GM19438 (cell line): ENCODE measurements at regions not wholly inside any gene's neighbourhood (a gene's known extent, or its start where the extent isn't known, plus 50 kb on each side); places are given as distances from the start of the nearest gene placed in this dataset.

Source experiments
- ATAC-seq: cut with Tn5 transposase; IDR thresholded peaks from one replicate; pipeline ENCODE4 v1.9.1; 2021; ENCODE audit warnings: low read depth; ENCODE audit not compliant: unreplicated experiment

GRCh38 chr20:22471156-22471836 lies 113.1 kb downstream of the FOXA2 start:
- ATAC-seq: no peak

GRCh38 chr20:22470620-22471026 lies 113.7 kb downstream of the FOXA2 start:
- ATAC-seq: no peak

GRCh38 chr20:22466447-22467171 lies 117.8 kb downstream of the FOXA2 start:
- no peak for ATAC-seq

GRCh38 chr20:22465622-22466446 lies 118.5 kb downstream of the FOXA2 start:
- no peak for ATAC-seq

GRCh38 chr20:22464312-22465003 lies 119.9 kb downstream of the FOXA2 start:
- no peak for ATAC-seq

- ATAC-seq: no peak
Measured at GRCh38 chr20:22462975-22463914, 121.1 kb downstream of the FOXA2 start.

- no peak for ATAC-seq
Measured at GRCh38 chr20:22460803-22461202, 123.6 kb downstream of the FOXA2 start.

- ATAC-seq: no peak
Measured at GRCh38 chr20:22460231-22460630, 124.1 kb downstream of the FOXA2 start.

GRCh38 chr20:22459754-22460153 lies 124.6 kb downstream of the FOXA2 start:
- no peak for ATAC-seq

GRCh38 chr20:22456109-22456508 lies 128.3 kb downstream of the FOXA2 start:
- ATAC-seq: no peak

- ATAC-seq: no peak
Measured at GRCh38 chr20:22455259-22455658, 129.1 kb downstream of the FOXA2 start.

GRCh38 chr20:22453244-22454080 lies 130.9 kb downstream of the FOXA2 start:
- no peak for ATAC-seq

- ATAC-seq: no peak
Measured at GRCh38 chr20:22452442-22453011, 131.8 kb downstream of the FOXA2 start.

- ATAC-seq: no peak
Measured at GRCh38 chr20:22450537-22450936, 133.8 kb downstream of the FOXA2 start.

GRCh38 chr20:22449188-22449973 lies 135.0 kb downstream of the FOXA2 start:
- ATAC-seq: no peak

- ATAC-seq: no peak
Measured at GRCh38 chr20:22447447-22447778, 137.0 kb downstream of the FOXA2 start.

- no peak for ATAC-seq
Measured at GRCh38 chr20:22446613-22447446, 137.5 kb downstream of the FOXA2 start.
